ENCODE measurements at regions not wholly inside any gene's neighbourhood (a gene's known extent, or its start where the extent isn't known, plus 50 kb on each side); places are given as distances from the start of the nearest gene placed in this dataset.

- DNase-seq (no peak), ATAC-seq (no peak)
- Mint-ChIP-seq H3K27ac (no peak overlapping the region), H3K4me1 (no peaks in the 10 kb centered on the region), H3K27me3 (ENCODE audit: low read depth in 2 of 2) (no peaks in the 10 kb centered on the region), H3K36me3 (no peaks in the 10 kb centered on the region), H3K9me3 (peaks cover 3 to 14% of the 10 kb centered on the region in 2 donors), H3K4me3 (no peak overlapping the region)
- peaks cover 6% of the 10 kb centered on the region for H3K9me3 ChIP-seq (ENCODE audit: control insufficient read depth, insufficient read depth, low read length)
- no peak for TF ChIP-seq CTCF (IDR thresholded peaks at IDR 0.05)
- intact Hi-C loops (cut with micrococcal nuclease), result no loop called here
- H3K36me3 ChIP-seq (ENCODE audit: control insufficient read depth, insufficient read depth, low read length), result no peaks in the 10 kb centered on the region
- no peaks in the 10 kb centered on the region for H3K4me1 ChIP-seq (ENCODE audit: control insufficient read depth, insufficient read depth, low read length)
- no peak overlapping the region for H3K4me3 ChIP-seq (ENCODE audit: low read length)
- WGBS (ENCODE audit: insufficient coverage), result 76% methylated on average over 2 of the region's 2 CpGs
- no peak overlapping the region for H3K27ac ChIP-seq (ENCODE audit: low read length)
- no peaks in the 10 kb centered on the region for H3K27me3 ChIP-seq (ENCODE audit: control insufficient read depth, insufficient read depth, low read length)
Observed at GRCh38 chr7:46848944-46849343, 733.0 kb downstream of the TNS3 start.

DNA sequence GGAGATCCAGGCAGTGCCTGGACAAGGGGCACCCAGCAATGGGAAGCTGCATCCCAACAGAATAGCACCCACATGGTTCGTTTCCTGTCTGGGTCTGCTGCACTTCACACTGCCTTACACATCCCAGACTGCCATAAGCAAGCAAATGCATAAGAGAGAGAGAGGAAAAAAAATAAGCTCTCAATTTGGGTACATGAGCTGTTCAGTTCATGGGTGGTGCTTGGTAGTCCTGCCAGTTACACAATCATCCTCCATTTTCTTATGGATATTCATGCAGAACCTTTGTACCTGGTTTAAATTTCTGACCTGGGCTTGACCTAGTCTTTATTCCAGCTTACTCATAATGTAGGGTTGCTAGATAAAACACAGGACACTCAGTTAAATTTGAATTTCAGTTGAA lies 733.6 kb downstream of the TNS3 start:
- intact Hi-C loops (cut with micrococcal nuclease), result no loop called here
- Histone ChIP-seq H3K36me3 (ENCODE audit: control insufficient read depth, insufficient read depth, low read length) (no peaks in the 10 kb centered on the region), H3K4me1 (ENCODE audit: control insufficient read depth, insufficient read depth, low read length) (no peaks in the 10 kb centered on the region), H3K27me3 (ENCODE audit: control insufficient read depth, insufficient read depth, low read length) (no peaks in the 10 kb centered on the region), H3K9me3 (ENCODE audit: control insufficient read depth, insufficient read depth, low read length) (peaks cover 6% of the 10 kb centered on the region), H3K27ac (ENCODE audit: low read length) (no peak overlapping the region), H3K4me3 (ENCODE audit: low read length) (no peak overlapping the region)
- H3K9me3 Mint-ChIP-seq, result peaks cover 3 to 14% of the 10 kb centered on the region in 2 donors
- H3K4me3 Mint-ChIP-seq, result no peak overlapping the region
- H3K27ac Mint-ChIP-seq, result no peak overlapping the region
- no peaks in the 10 kb centered on the region for H3K36me3 Mint-ChIP-seq
- no peaks in the 10 kb centered on the region for H3K27me3 Mint-ChIP-seq (ENCODE audit: low read depth in 2 of 2)
- WGBS (ENCODE audit: insufficient coverage), result 60% methylated on average over 1 of the region's 1 CpG
- no peak for ATAC-seq
- no peak for DNase-seq
- H3K4me1 Mint-ChIP-seq, result no peaks in the 10 kb centered on the region
- TF ChIP-seq CTCF (IDR thresholded peaks at IDR 0.05), result no peak

- intact Hi-C loops (cut with micrococcal nuclease), result no loop called here
- H3K27me3 Mint-ChIP-seq (ENCODE audit: low read depth in 2 of 2), result no peaks in the 10 kb centered on the region
- Histone ChIP-seq H3K4me1 (ENCODE audit: control insufficient read depth, insufficient read depth, low read length) (no peaks in the 10 kb centered on the region), H3K27ac (ENCODE audit: low read length) (no peak overlapping the region), H3K9me3 (ENCODE audit: control insufficient read depth, insufficient read depth, low read length) (peaks cover 6% of the 10 kb centered on the region), H3K36me3 (ENCODE audit: control insufficient read depth, insufficient read depth, low read length) (no peaks in the 10 kb centered on the region), H3K27me3 (ENCODE audit: control insufficient read depth, insufficient read depth, low read length) (no peaks in the 10 kb centered on the region), H3K4me3 (ENCODE audit: low read length) (no peak overlapping the region)
- DNase-seq, result no peak
- H3K4me1 Mint-ChIP-seq, result no peaks in the 10 kb centered on the region
- H3K4me3 Mint-ChIP-seq, result no peak overlapping the region
- no peak overlapping the region for H3K27ac Mint-ChIP-seq
- ATAC-seq, result no peak
- peaks cover 3 to 13% of the 10 kb centered on the region in 2 donors for H3K9me3 Mint-ChIP-seq
- no peak for TF ChIP-seq CTCF (IDR thresholded peaks at IDR 0.05)
- H3K36me3 Mint-ChIP-seq, result no peaks in the 10 kb centered on the region
- 92% methylated on average over 3 of the region's 3 CpGs for WGBS (ENCODE audit: insufficient coverage)
Observed at GRCh38 chr7:46847126-46847525, 734.8 kb downstream of the TNS3 start.

DNA sequence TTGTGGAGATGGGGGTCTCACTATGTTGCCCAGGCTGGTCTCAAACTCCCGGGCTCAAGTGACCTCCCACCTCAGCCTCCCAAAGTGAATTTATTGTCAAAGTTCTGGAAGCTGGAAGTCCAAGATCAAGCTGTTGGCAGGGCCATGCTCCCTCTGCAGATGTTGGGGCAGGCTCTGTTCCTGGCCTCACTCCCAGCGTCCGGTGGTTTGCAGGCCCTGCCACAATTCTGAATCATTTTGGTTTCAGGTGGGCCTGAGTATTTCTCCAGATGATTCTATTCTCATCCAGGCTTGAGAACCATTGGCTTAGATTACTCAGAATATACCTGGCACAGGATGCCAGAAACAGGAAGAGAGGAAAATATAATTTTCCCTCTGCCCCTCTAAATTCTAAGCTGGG lies 737.4 kb downstream of the TNS3 start:
- no peaks in the 10 kb centered on the region for H3K36me3 ChIP-seq (ENCODE audit: control insufficient read depth, insufficient read depth, low read length)
- DNase-seq (no peak), ATAC-seq (no peak)
- no peak overlapping the region for H3K27ac ChIP-seq (ENCODE audit: low read length)
- H3K4me3 ChIP-seq (ENCODE audit: low read length), result no peak overlapping the region
- H3K27me3 Mint-ChIP-seq (ENCODE audit: low read depth in 2 of 2), result no peaks in the 10 kb centered on the region
- TF ChIP-seq CTCF (IDR thresholded peaks at IDR 0.05), result no peak
- intact Hi-C loops (cut with micrococcal nuclease), result no loop called here
- H3K4me1 Mint-ChIP-seq, result no peaks in the 10 kb centered on the region
- H3K27ac Mint-ChIP-seq, result no peak overlapping the region
- H3K36me3 Mint-ChIP-seq, result no peaks in the 10 kb centered on the region
- H3K9me3 ChIP-seq (ENCODE audit: control insufficient read depth, insufficient read depth, low read length), result peaks cover 6% of the 10 kb centered on the region
- H3K27me3 ChIP-seq (ENCODE audit: control insufficient read depth, insufficient read depth, low read length), result no peaks in the 10 kb centered on the region
- no peak overlapping the region for H3K4me3 Mint-ChIP-seq
- peaks cover 3 to 10% of the 10 kb centered on the region in 2 donors for H3K9me3 Mint-ChIP-seq
- no peaks in the 10 kb centered on the region for H3K4me1 ChIP-seq (ENCODE audit: control insufficient read depth, insufficient read depth, low read length)
- whole genome bisulfite sequencing (ENCODE audit: insufficient coverage), result 90% methylated on average over 3 of the region's 3 CpGs

Data from natural killer cell (primary cell).